Right lobe of liver (tissue), 6 donors: ENCODE measurements at regions not wholly inside any gene's neighbourhood (a gene's known extent, or its start where the extent isn't known, plus 50 kb on each side); places are given as distances from the start of the nearest gene placed in this dataset.

Experiments
- ATAC-seq, 4 donors: fragments of 200-7000 bp; cut with Tn5 transposase; one replicate each; pipeline ENCODE4 v1.9.1; 2020; ENCODE audit warnings: mild to moderate bottlenecking in 4 of 4, moderate library complexity in 4 of 4
- DNase-seq, 3 donors: peaks; one replicate each; pipeline ENCODE4 v3.0.0-alpha.2; 2020
- H3K27ac ChIP-seq, 3 donors: fragments of 200-600 bp; one replicate each; pipeline ENCODE4 v1.8.0; 2022
- H3K27me3 ChIP-seq, 2 donors: fragments of 200-600 bp; one replicate each; pipeline ENCODE4 v1.8.0; 2022
- H3K36me3 ChIP-seq, 4 donors: fragments of 200-600 bp; sonication (generic) in 1 of 4; one replicate each; pipeline versions ENCODE4 v1.5.1 to v1.8.0; 2017 to 2022; ENCODE audit warnings: control low read depth in 1 of 4
- H3K4me1 ChIP-seq, 4 donors: fragments of 200-600 bp; sonication (generic) in 1 of 4; one replicate each; pipeline versions ENCODE4 v1.5.1 to v1.8.0; 2017 to 2022; ENCODE audit warnings: control low read depth in 1 of 4
- H3K4me3 ChIP-seq, 3 donors: fragments of 200-600 bp; one replicate each; pipeline ENCODE4 v1.8.0; 2022
- H3K9me3 ChIP-seq, 4 donors: fragments of 200-600 bp; sonication (generic) in 1 of 4; one replicate each; pipeline versions ENCODE4 v1.5.1 to v1.8.0; 2017 to 2022; ENCODE audit warnings: control low read depth in 1 of 4
- CTCF ChIP-seq, 4 donors: fragments of 200-600 bp in 3 of 4; fragments of 450-650 bp in 1 of 4; IDR thresholded peaks; one replicate each; pipeline versions ENCODE4 v1.5.1 to v1.8.0; 2016 to 2022; ENCODE audit warnings: antibody characterized with exemption in 4 of 4, mild to moderate bottlenecking in 2 of 4
- POLR2A ChIP-seq: fragments of 450-650 bp; IDR thresholded peaks from one replicate; pipeline ENCODE4 v1.6.1; 2017; ENCODE audit warnings: antibody characterized with exemption, mild to moderate bottlenecking
- WGBS: methylation state at CpG from one replicate; pipeline ENCODE4 v1.1.6; 2018; ENCODE audit warnings: low coverage, low lambda C conversion rate; ENCODE audit not compliant: insufficient coverage; ENCODE audit errors: missing lambda C conversion rate; 5-methylcytosine and 5-hydroxymethylcytosine counted together
- intact Hi-C, 2 donors: fragments of 100-400 bp; cut with DNase I; formaldehyde crosslinking; loops; one replicate each; pipeline versions ENCODE4 v1.11.2 to v1.14.1; 2022
- donor health status: DM: no; HTN: yes; CAD: no.
- donor health status: DM: no; HTN: no; CAD: no.
- donor health status: DM: no; HTN: no; CAD: no.
- donor health status: DM: no; HTN: yes; CAD: no.
- donor health status: DM: no; HTN: yes; CAD: no.

DNA sequence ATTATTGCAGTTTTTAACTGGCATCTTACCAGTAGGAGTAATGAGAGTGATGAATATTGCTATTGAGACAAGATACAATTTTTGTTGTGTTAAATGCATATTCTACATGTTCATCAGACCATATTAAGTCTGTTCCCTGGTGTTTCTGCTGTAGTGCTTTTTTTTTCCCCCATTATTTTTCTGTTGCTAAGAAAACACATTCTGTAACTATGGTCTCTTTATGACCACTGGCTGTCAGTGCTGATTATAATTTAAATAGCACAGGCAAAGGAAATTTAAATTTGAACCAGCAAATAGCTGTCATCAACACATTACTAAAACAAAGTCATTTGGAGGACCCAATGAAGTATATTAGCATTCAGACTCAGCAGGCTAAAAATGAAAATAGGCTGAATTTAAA is 98.3 kb upstream of the ANKRD50 start:
- intact Hi-C loops: no loop called here
- ATAC-seq (no peak), DNase-seq (no peak)
- Histone ChIP-seq H3K27ac (no peak overlapping the region), H3K36me3 (no peaks in the 10 kb centered on the region), H3K4me1 (no peaks in the 10 kb centered on the region), H3K4me3 (no peak overlapping the region), H3K9me3 (no peaks in the 10 kb centered on the region), H3K27me3 (no peaks in the 10 kb centered on the region)
- TF ChIP-seq POLR2A (no peak), CTCF (IDR thresholded peaks at IDR 0.05) (no peak)

- Histone ChIP-seq H3K4me3 (no peak overlapping the region), H3K9me3 (no peaks in the 10 kb centered on the region), H3K4me1 (no peaks in the 10 kb centered on the region), H3K27me3 (no peaks in the 10 kb centered on the region), H3K27ac (no peak overlapping the region), H3K36me3 (no peaks in the 10 kb centered on the region)
- intact Hi-C loops: no loop called here
- no peak for ATAC-seq
- DNase-seq: no peak
- WGBS: 35% methylated on average over 1 of the region's 1 CpG
- TF ChIP-seq CTCF (IDR thresholded peaks at IDR 0.05) (no peak), POLR2A (no peak)
Observed at GRCh38 chr4:124807421-124807820, 94.9 kb upstream of the ANKRD50 start.

GRCh38 chr4:124806403-124806802 is 93.9 kb upstream of the ANKRD50 start:
- no peak overlapping the region for H3K27ac ChIP-seq
- TF ChIP-seq POLR2A (no peak), CTCF (IDR thresholded peaks at IDR 0.05) (no peak)
- ATAC-seq: no peak
- intact Hi-C loops: no loop called here
- H3K9me3 ChIP-seq: no peaks in the 10 kb centered on the region
- no peaks in the 10 kb centered on the region for H3K36me3 ChIP-seq
- WGBS: 69% methylated on average over 2 of the region's 2 CpGs
- DNase-seq: no peak
- H3K27me3 ChIP-seq: no peaks in the 10 kb centered on the region
- no peaks in the 10 kb centered on the region for H3K4me1 ChIP-seq
- no peak overlapping the region for H3K4me3 ChIP-seq

GRCh38 chr4:124804584-124804983 is 92.1 kb upstream of the ANKRD50 start:
- intact Hi-C loops: no loop called here
- H3K27me3 ChIP-seq: no peaks in the 10 kb centered on the region
- no peak overlapping the region for H3K27ac ChIP-seq
- DNase-seq: no peak
- H3K4me3 ChIP-seq: no peak overlapping the region
- no peak for ATAC-seq
- H3K9me3 ChIP-seq: no peaks in the 10 kb centered on the region
- no peaks in the 10 kb centered on the region for H3K4me1 ChIP-seq
- no peaks in the 10 kb centered on the region for H3K36me3 ChIP-seq
- TF ChIP-seq CTCF (IDR thresholded peaks at IDR 0.05) (no peak), POLR2A (no peak)

GRCh38 chr4:124804041-124804440 is 91.5 kb upstream of the ANKRD50 start:
- intact Hi-C loops: no loop called here
- Histone ChIP-seq H3K27me3 (no peaks in the 10 kb centered on the region), H3K27ac (no peak overlapping the region), H3K36me3 (no peaks in the 10 kb centered on the region), H3K4me3 (no peak overlapping the region), H3K4me1 (no peaks in the 10 kb centered on the region), H3K9me3 (no peaks in the 10 kb centered on the region)
- DNase-seq: no peak
- TF ChIP-seq POLR2A (no peak), CTCF (IDR thresholded peaks at IDR 0.05) (no peak)
- 83% methylated on average over 4 of the region's 4 CpGs for WGBS
- no peak for ATAC-seq
